ENCODE measurements at regions not wholly inside any gene's neighbourhood (a gene's known extent, or its start where the extent isn't known, plus 50 kb on each side); places are given as distances from the start of the nearest gene placed in this dataset.

- DNase-seq, result peak; percentile 97
Measured at GRCh38 chr12:124457287-124458219, 109.9 kb downstream of the NCOR2 start.

GRCh38 chr12:124456652-124457152, 110.7 kb downstream of the NCOR2 start:
- peak; percentile 31 for DNase-seq

GRCh38 chr12:124456133-124456651, 111.2 kb downstream of the NCOR2 start:
- DNase-seq, result no peak

- no peak for DNase-seq
Measured at GRCh38 chr12:124455336-124455735, 112.1 kb downstream of the NCOR2 start.

GRCh38 chr12:124454735-124455134, 112.7 kb downstream of the NCOR2 start:
- DNase-seq, result peak; percentile 90

GRCh38 chr12:124454352-124454725, 113.1 kb downstream of the NCOR2 start:
- no peak for DNase-seq

GRCh38 chr12:124453419-124454351, 113.7 kb downstream of the NCOR2 start:
- DNase-seq, result peak; percentile 97

GRCh38 chr12:124452576-124453331, 114.7 kb downstream of the NCOR2 start:
- no peak for DNase-seq

- DNase-seq, result no peak
Measured at GRCh38 chr12:124451637-124452243, 115.7 kb downstream of the NCOR2 start.

GRCh38 chr12:124451016-124451415, 116.4 kb downstream of the NCOR2 start:
- no peak for DNase-seq

GRCh38 chr12:124450376-124450750, 117.0 kb downstream of the NCOR2 start:
- DNase-seq, result no peak

- no peak for DNase-seq
Measured at GRCh38 chr12:124449623-124450375, 117.6 kb downstream of the NCOR2 start.

- DNase-seq, result no peak
Measured at GRCh38 chr12:124448955-124449622, 118.3 kb downstream of the NCOR2 start.

GRCh38 chr12:124448241-124448954, 119.0 kb downstream of the NCOR2 start:
- DNase-seq, result no peak

GRCh38 chr12:124446364-124446763, 121.0 kb downstream of the NCOR2 start:
- no peak for DNase-seq

GRCh38 chr12:124445826-124446225, 121.6 kb downstream of the NCOR2 start:
- DNase-seq, result no peak

GRCh38 chr12:124445121-124445718, 122.2 kb downstream of the NCOR2 start:
- no peak for DNase-seq

- DNase-seq, result no peak
Measured at GRCh38 chr12:124443931-124444712, 123.3 kb downstream of the NCOR2 start.
